GM21786 (cell line): ENCODE measurements at regions not wholly inside any gene's neighbourhood (a gene's known extent, or its start where the extent isn't known, plus 50 kb on each side); places are given as distances from the start of the nearest gene placed in this dataset.

Experiments used
- ATAC-seq: cut with Tn5 transposase; IDR thresholded peaks from one replicate; pipeline ENCODE4 v1.9.1; 2021; ENCODE audit not compliant: unreplicated experiment

DNA sequence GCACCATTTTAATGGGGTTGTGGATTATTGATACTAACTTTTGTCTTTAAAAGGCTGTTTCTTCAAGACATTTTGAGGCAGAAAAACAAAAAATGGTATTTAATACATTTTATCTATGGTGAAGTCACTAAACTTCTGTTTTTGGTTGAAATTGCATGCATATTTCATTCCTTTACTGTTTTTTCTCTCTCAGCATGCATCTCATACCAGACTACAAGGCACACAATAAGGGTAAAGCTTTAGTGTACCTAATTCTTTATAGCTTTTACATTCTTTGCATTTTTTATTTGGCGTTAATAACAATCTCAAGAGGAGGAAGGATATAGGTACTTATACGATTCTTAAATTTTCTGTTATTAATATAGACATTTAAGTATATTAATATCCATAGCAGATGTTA lies 151.0 kb upstream of the DKK2 start:
- ATAC-seq = no peak

GRCh38 chr4:107183155-107183774 lies 147.2 kb upstream of the DKK2 start:
- peak; percentile 99 for ATAC-seq

GRCh38 chr4:107182347-107182746 lies 146.2 kb upstream of the DKK2 start:
- no peak for ATAC-seq

- no peak for ATAC-seq
These were observed 130.8 kb upstream of the DKK2 start for GRCh38 chr4:107166873-107167450.

GRCh38 chr4:107166181-107166580 lies 130.1 kb upstream of the DKK2 start:
- ATAC-seq = no peak

DNA sequence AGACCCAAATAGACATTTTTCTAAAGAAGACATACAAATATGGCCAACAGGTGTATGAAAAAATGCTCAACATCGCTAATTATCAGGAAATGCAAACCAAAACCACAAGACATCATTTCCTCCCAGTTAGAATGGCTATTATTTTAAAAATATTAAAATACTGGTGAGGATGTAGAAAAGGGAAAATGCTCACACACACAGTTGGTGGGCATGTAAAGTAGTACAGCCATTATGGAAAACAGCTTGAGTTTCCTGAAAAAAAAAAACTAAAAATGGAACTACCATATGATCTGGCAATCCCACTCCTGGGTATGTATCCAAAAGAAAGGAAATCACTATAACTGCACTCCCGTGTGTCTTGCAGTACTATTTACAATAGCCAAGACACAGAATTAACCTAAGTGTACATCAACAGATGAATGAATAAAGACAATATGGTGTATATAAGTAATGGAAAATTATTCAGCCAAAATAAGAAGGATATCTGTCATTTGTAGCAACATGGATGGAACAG lies 128.9 kb upstream of the DKK2 start:
- ATAC-seq = no peak

GRCh38 chr4:107156443-107156842 lies 120.3 kb upstream of the DKK2 start:
- no peak for ATAC-seq

DNA sequence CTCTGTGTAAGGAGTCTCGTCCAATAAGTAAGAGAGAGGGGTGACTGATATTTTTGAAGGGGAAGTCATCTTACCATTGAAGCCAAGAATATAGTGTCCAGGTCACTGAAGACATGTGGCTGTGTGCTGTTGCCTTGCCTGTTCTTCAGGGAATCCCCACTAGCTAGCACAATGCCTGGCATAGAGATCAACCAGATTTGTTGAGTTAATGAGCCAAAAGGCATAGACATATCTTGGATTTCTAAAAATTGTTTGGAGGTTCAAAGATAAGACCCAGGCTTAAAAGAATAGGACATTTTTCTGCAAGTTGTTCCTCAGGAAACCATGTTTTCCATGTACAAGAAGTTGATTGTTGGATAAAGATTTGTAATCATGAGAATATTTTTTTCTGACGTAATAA lies 119.3 kb upstream of the DKK2 start:
- no peak for ATAC-seq

- ATAC-seq = no peak
These were observed 117.8 kb upstream of the DKK2 start for GRCh38 chr4:107153956-107154355.

DNA sequence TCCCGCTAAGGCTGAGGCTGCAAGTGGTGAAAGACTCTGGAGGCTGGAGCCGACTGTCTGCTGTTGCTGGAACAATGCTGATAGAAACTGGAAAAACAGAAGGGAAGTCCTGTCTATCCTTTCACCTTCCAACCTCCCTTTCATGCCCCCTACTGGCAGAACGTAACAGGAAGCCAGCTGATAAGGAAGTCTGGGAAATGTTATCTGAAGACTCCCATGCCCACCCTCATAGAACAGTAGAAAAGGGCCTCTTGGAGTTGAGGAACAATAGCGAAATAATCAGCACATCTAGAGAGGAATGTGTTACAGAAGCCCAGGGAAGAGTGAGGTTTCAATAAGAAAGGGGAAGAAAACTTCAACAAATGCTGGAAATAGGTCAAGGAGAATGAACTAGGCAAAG lies 117.1 kb upstream of the DKK2 start:
- no peak for ATAC-seq

- no peak for ATAC-seq
These were observed 115.1 kb upstream of the DKK2 start for GRCh38 chr4:107151173-107151572.

DNA sequence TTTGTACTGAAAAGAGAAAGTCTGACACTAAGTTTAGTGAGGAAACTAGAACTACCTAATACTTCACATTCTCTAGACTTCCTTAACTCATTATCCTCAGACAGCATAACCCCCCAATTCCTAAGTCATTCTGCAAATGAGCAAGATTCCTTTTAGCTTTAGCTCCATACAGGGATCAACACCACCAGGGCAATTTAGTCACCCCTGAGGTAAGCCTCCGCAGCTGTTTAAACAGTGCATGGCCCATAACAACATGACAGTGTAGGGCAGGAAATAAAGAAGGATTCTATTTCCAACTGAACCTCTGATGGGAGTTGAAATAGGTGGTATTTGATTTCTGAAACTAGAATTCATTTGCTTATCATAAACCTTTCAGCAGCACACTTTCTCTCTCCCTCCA lies 112.8 kb upstream of the DKK2 start:
- no peak for ATAC-seq

GRCh38 chr4:107147873-107148272 lies 111.8 kb upstream of the DKK2 start:
- no peak for ATAC-seq

DNA sequence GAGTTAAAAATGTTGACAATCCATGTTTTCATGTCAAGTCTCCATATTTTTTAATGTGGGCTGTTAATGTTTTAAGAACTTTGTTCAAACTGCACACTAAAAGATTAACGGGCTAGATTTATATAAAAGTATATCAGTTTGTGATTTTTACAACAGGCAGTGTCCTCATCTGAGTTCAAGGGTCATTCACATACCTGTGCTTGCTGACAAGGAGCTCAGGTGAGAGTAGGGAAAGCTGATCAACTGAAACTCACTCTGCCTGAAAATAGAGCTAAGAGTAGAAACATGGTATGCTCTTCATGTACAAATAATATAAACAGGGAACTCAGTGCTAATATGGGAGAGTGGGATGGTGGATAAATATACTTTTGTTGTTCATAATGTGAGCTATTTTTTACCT lies 102.3 kb upstream of the DKK2 start:
- no peak for ATAC-seq

DNA sequence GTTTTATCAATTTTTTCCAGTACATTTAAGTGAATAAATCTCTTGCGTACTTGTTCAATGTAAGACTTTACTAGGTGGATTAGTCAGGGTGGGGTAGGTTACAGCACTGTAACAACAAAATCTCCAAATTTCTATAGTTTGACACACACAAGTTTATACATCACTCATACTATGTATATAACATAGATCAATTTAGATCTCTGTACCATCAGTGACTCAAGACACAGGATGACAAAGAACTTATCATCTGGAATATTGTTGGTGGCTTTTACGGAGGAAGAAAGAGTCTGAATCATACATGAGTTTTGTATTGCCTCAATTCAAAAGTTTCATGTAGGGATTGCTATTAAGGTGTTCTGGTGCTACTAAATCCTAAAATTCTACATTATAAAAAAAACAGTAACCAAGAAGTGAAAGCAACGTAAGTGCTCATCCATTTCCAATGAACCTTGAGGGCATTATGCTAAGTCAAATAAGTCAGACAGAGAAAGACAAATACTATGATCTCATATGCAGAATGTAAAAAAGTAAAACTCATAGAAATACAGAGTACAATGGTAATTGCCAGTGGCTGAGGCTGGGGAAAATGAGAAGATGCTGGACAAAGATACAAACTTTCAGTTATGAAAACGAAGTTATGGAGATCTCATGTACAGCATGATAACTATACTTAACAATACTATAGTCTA lies 98.0 kb upstream of the DKK2 start:
- no peak for ATAC-seq

- no peak for ATAC-seq
These were observed 95.2 kb upstream of the DKK2 start for GRCh38 chr4:107131295-107131694.

- no peak for ATAC-seq
These were observed 94.0 kb upstream of the DKK2 start for GRCh38 chr4:107130157-107130556.

- no peak for ATAC-seq
These were observed 93.5 kb upstream of the DKK2 start for GRCh38 chr4:107129611-107130010.

GRCh38 chr4:107129076-107129475 lies 93.0 kb upstream of the DKK2 start:
- ATAC-seq = no peak

GRCh38 chr4:107128116-107128515 lies 92.0 kb upstream of the DKK2 start:
- no peak for ATAC-seq

- ATAC-seq = no peak
These were observed 89.4 kb upstream of the DKK2 start for GRCh38 chr4:107125496-107125895.

DNA sequence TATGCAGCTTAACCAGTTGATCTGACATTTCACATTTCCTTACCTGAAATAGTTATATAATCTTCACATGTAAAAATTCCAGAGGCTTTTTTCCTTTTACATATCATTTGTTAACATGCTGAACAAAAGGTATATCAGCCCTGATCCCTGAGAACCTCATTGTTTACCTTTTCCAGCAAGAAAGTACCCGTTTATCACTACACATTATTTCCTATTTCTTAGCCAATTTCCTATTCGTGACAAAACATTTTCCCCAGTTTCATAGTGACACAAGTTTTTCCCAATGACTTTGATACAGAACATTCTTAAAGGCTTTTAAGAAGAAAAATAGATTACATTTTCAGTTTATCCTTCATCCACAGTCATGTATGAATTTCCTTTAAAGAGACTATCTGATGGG lies 86.6 kb upstream of the DKK2 start:
- no peak for ATAC-seq
